ENCODE measurements at regions not wholly inside any gene's neighbourhood (a gene's known extent, or its start where the extent isn't known, plus 50 kb on each side); places are given as distances from the start of the nearest gene placed in this dataset.

DNA sequence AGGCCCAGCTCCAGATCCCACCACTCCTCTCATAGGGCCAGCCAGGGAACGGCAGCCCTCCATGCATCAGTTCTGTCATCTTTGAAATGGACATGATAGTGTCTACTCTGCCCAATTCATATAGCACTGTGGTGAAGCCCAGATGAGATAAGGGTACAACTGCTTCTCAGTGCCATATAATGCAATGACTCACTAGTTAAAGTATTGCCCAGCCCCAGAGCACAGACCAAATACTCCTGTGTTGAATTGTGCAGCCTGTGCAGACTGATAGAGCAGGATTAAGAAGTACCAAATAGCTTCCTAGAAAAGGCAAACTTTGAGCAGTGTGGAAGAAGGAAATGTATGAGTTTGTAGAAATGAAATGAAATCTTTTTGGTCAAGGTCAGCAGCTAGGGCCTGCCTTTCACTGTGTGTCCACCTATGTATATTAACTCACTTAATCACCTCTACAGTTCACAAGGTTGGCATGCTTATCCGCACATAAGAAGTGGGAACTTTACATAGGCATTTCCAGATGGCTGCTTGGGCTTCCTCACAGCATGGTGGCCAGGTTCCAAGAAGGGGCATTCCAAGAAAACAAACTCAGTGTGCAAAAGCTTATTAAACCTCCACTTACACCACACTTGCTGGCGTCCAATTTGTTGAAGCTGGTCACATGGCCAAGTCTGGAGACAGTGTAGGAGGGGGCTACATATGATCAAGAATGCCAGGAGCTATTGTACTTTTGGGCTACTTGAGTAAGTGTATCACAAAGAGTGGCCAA, 102.8 kb upstream of the COPS8 start:
- ChIA-PET CTCF (no interaction called here), POLR2A (no interaction called here)
- no peak for DNase-seq (ENCODE audit: extremely low spot score)
- no peak for TF ChIP-seq FOXM1 (IDR thresholded peaks at IDR 0.05; ENCODE audit: borderline replicate concordance)
- TF ChIP-seq TARDBP (IDR thresholded peaks at IDR 0.05) = no peak
- TF ChIP-seq SP1 (IDR thresholded peaks at IDR 0.05) = no peak
- TF ChIP-seq BHLHE40 (IDR thresholded peaks at IDR 0.05; ENCODE audit: borderline replicate concordance) = no peak
- TF ChIP-seq ZNF384 (IDR thresholded peaks at IDR 0.05) = no peak
- no peak for TF ChIP-seq ELF4 (IDR thresholded peaks at IDR 0.05)
- no peak for TF ChIP-seq FOXA1 (IDR thresholded peaks at IDR 0.05)
- no peak for TF ChIP-seq L3MBTL2 (conservative IDR thresholded peaks at IDR 0.05)
- TF ChIP-seq HDGF (IDR thresholded peaks at IDR 0.05; ENCODE audit: borderline replicate concordance) = no peak
- no peak for TF ChIP-seq FOXK2 (IDR thresholded peaks at IDR 0.05)
- no peak for TF ChIP-seq SUZ12 (IDR thresholded peaks at IDR 0.05)
- no peak for TF ChIP-seq ARNT (IDR thresholded peaks at IDR 0.05)
- TF ChIP-seq, protein P1, sequence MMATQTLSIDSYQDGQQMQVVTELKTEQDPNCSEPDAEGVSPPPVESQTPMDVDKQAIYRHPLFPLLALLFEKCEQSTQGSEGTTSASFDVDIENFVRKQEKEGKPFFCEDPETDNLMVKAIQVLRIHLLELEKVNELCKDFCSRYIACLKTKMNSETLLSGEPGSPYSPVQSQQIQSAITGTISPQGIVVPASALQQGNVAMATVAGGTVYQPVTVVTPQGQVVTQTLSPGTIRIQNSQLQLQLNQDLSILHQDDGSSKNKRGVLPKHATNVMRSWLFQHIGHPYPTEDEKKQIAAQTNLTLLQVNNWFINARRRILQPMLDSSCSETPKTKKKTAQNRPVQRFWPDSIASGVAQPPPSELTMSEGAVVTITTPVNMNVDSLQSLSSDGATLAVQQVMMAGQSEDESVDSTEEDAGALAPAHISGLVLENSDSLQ (IDR thresholded peaks at IDR 0.05) = no peak
- no peak for TF ChIP-seq CTBP1 (IDR thresholded peaks at IDR 0.05; ENCODE audit: borderline replicate concordance)
- no peak for TF ChIP-seq NFRKB (IDR thresholded peaks at IDR 0.05)
- TF ChIP-seq LEF1 (IDR thresholded peaks at IDR 0.05; ENCODE audit: borderline replicate concordance) = no peak

- POLR2A ChIA-PET = no interaction called here
- no peak for DNase-seq (ENCODE audit: extremely low spot score)
- CTCF ChIA-PET = no interaction called here
- no peak for TF ChIP-seq L3MBTL2 (conservative IDR thresholded peaks at IDR 0.05)
- TF ChIP-seq LEF1 (IDR thresholded peaks at IDR 0.05; ENCODE audit: borderline replicate concordance) = no peak
- no peak for TF ChIP-seq SUZ12 (IDR thresholded peaks at IDR 0.05)
- TF ChIP-seq HDGF (IDR thresholded peaks at IDR 0.05; ENCODE audit: borderline replicate concordance) = no peak
- TF ChIP-seq ZNF384 (IDR thresholded peaks at IDR 0.05) = no peak
- no peak for TF ChIP-seq ARNT (IDR thresholded peaks at IDR 0.05)
- TF ChIP-seq BHLHE40 (IDR thresholded peaks at IDR 0.05; ENCODE audit: borderline replicate concordance) = no peak
- no peak for TF ChIP-seq FOXA1 (IDR thresholded peaks at IDR 0.05)
- TF ChIP-seq, protein P1 (IDR thresholded peaks at IDR 0.05) = no peak
Measured at GRCh38 chr2:236984046-236984445, 101.6 kb upstream of the COPS8 start.

GRCh38 chr2:236985761-236986339, 99.8 kb upstream of the COPS8 start:
- ChIA-PET POLR2A (no interaction called here), CTCF (no interaction called here)
- TF ChIP-seq FOXM1 (IDR thresholded peaks at IDR 0.05; ENCODE audit: borderline replicate concordance) = no peak
- no peak for TF ChIP-seq SUZ12 (IDR thresholded peaks at IDR 0.05)
- DNase-seq (ENCODE audit: extremely low spot score) = no peak

DNA sequence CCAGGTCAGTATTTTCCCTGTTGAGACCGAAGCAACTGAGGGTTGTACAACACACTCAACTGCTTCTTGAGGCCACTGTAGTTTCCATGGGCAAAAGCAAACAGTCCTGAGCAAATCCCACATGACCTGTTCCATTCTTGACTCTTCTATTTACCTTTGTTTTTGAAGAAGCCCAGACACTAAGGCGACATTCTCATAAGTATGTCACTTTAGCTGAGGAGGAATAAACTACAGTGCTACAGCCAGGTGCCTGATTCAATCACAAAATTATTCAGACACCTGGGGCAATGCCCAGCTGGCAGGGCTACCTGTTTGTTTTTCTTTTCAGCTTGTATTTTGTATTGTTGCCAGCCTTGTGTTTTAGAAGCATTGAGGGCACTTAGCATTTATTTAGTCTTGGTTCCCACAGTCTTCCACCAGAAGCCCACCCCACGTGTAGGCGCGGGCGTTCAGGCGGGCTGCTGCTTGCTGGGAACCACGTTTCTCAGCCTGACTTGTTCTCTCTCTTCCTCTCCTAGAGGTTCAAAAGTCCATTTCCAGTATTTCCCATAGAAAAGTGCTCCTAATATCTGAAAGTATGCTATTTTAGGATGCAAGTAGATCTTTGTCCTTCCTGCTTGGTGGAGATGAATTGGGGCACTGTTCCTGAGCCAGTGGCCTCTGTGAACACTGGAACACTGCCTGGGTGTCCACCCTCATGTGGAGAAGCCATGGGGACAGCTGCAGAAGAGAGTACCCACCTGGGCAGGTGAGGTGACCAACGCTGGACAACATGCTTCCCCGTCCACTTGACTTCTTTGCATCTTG, 99.0 kb upstream of the COPS8 start:
- CTCF ChIA-PET = no interaction called here

DNA sequence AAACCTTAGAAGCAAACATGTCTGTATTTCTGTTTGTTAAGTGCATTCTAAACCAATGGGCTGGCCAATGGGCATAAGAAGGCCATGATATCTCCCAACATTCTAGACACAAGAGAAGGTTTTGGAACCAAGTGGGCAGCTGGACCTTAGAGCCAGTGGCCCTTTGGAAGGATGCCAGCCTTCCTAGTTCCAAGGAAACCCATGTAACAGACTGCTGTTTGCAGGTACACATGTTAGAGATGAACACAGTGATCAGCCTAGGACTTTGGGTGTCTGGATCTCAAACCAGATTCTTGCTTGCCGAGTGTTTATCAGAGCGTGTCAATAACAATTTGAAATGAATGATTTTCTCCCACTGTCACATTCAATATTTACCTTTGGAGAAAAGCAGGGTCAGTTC, 97.5 kb upstream of the COPS8 start:
- TF ChIP-seq FOXK2 (IDR thresholded peaks at IDR 0.05) (no peak), TARDBP (IDR thresholded peaks at IDR 0.05) (no peak)
- ChIA-PET CTCF (interaction anchor here (0.5 kb wide), 1 partner anchor 977 kb away, joined by 3 read pairs; no protein-coding TSS in a partner anchor), POLR2A (no interaction called here)
- DNase-seq (ENCODE audit: extremely low spot score) = no peak

More for the DNA sequence above, 99.0 kb upstream of the COPS8 start:
- no peak for DNase-seq (ENCODE audit: extremely low spot score)
- POLR2A ChIA-PET = no interaction called here
- no peak for TF ChIP-seq L3MBTL2 (conservative IDR thresholded peaks at IDR 0.05)
- TF ChIP-seq FOXA1 (IDR thresholded peaks at IDR 0.05) = no peak
- TF ChIP-seq HDGF (IDR thresholded peaks at IDR 0.05; ENCODE audit: borderline replicate concordance) = no peak
- TF ChIP-seq TARDBP (IDR thresholded peaks at IDR 0.05) = no peak
- no peak for TF ChIP-seq SP1 (IDR thresholded peaks at IDR 0.05)
- no peak for TF ChIP-seq FOXK2 (IDR thresholded peaks at IDR 0.05)
- TF ChIP-seq ELF4 (IDR thresholded peaks at IDR 0.05) = no peak
- no peak for TF ChIP-seq ZNF384 (IDR thresholded peaks at IDR 0.05)

GRCh38 chr2:236988690-236989624, 96.7 kb upstream of the COPS8 start:
- TF ChIP-seq FOXK2 (IDR thresholded peaks at IDR 0.05) (no peak), BHLHE40 (IDR thresholded peaks at IDR 0.05; ENCODE audit: borderline replicate concordance) (no peak), FOXA1 (IDR thresholded peaks at IDR 0.05) (no peak), ARNT (IDR thresholded peaks at IDR 0.05) (no peak), ELF4 (IDR thresholded peaks at IDR 0.05) (no peak), L3MBTL2 (conservative IDR thresholded peaks at IDR 0.05) (no peak), LEF1 (IDR thresholded peaks at IDR 0.05; ENCODE audit: borderline replicate concordance) (no peak), CTBP1 (IDR thresholded peaks at IDR 0.05; ENCODE audit: borderline replicate concordance) (no peak), TARDBP (IDR thresholded peaks at IDR 0.05) (no peak), SUZ12 (IDR thresholded peaks at IDR 0.05) (no peak)
- no peak for DNase-seq (ENCODE audit: extremely low spot score)
- ChIA-PET POLR2A (no interaction called here), CTCF (interaction anchor here (0.5 kb wide), 1 partner anchor 978 kb away, joined by 3 read pairs; no protein-coding TSS in a partner anchor)

All from HEK293T (cell line).